DMS53 treated with DMSO at 0.1 percent for 48 hours (cell line): ENCODE measurements at regions not wholly inside any gene's neighbourhood (a gene's known extent, or its start where the extent isn't known, plus 50 kb on each side); places are given as distances from the start of the nearest gene placed in this dataset.
"Not testable (repeated sequence)": the region's sequence is repeated elsewhere in the genome, so short reads cannot be mapped to it uniquely, and the experiment has no call there.

Experiments used
- DNase-seq: peaks from one replicate; lab custom pipeline; 2025; ENCODE audit not compliant: unreplicated experiment; lab: John Stamatoyannopoulos, UW

GRCh38 chr1:213623064-213623581 lies 364.6 kb upstream of the PROX1 start:
- no peak for DNase-seq

- no peak for DNase-seq
Observed at GRCh38 chr1:213623862-213624261, 363.9 kb upstream of the PROX1 start.

- DNase-seq, result not testable (repeated sequence)
Observed at GRCh38 chr1:213636778-213637177, 351.0 kb upstream of the PROX1 start.

- no peak for DNase-seq
Observed at GRCh38 chr1:213641312-213641711, 346.5 kb upstream of the PROX1 start.

- DNase-seq, result no peak
Observed at GRCh38 chr1:213643360-213643759, 344.4 kb upstream of the PROX1 start.

- peak; percentile 55 for DNase-seq
Observed at GRCh38 chr1:213647864-213648650, 339.7 kb upstream of the PROX1 start.

GRCh38 chr1:213649373-213649772 lies 338.4 kb upstream of the PROX1 start:
- DNase-seq, result peak; percentile 83

- DNase-seq, result no peak
Observed at GRCh38 chr1:213650603-213651002, 337.2 kb upstream of the PROX1 start.

GRCh38 chr1:213651077-213651476 lies 336.7 kb upstream of the PROX1 start:
- DNase-seq, result no peak

GRCh38 chr1:213652109-213652508 lies 335.7 kb upstream of the PROX1 start:
- no peak for DNase-seq

- no peak for DNase-seq
Observed at GRCh38 chr1:213656039-213656438, 331.7 kb upstream of the PROX1 start.

- no peak for DNase-seq
Observed at GRCh38 chr1:213656503-213656902, 331.3 kb upstream of the PROX1 start.

GRCh38 chr1:213657013-213657412 lies 330.8 kb upstream of the PROX1 start:
- DNase-seq, result no peak

GRCh38 chr1:213657879-213658278 lies 329.9 kb upstream of the PROX1 start:
- peak; percentile 17 for DNase-seq

GRCh38 chr1:213658457-213658856 lies 329.3 kb upstream of the PROX1 start:
- DNase-seq, result no peak

GRCh38 chr1:213659580-213660547 lies 327.9 kb upstream of the PROX1 start:
- DNase-seq, result no peak

GRCh38 chr1:213661302-213661701 lies 326.5 kb upstream of the PROX1 start:
- no peak for DNase-seq

GRCh38 chr1:213666113-213666512 lies 321.7 kb upstream of the PROX1 start:
- no peak for DNase-seq

GRCh38 chr1:213666922-213667321 lies 320.9 kb upstream of the PROX1 start:
- no peak for DNase-seq

GRCh38 chr1:213669512-213669911 lies 318.3 kb upstream of the PROX1 start:
- DNase-seq, result no peak

- DNase-seq, result peak; percentile 99
Observed at GRCh38 chr1:213669964-213670691, 317.6 kb upstream of the PROX1 start.
